HL-60 (cell line): ENCODE measurements at regions not wholly inside any gene's neighbourhood (a gene's known extent, or its start where the extent isn't known, plus 50 kb on each side); places are given as distances from the start of the nearest gene placed in this dataset.

ENCODE experiments used
- DNase-seq, 2 experiments: peaks; one replicate each; pipeline ENCODE4 v3.0.0-alpha.2; 2010 to 2020; ENCODE audit warnings: low read depth in 1 of 2, low spot score in 1 of 2
- H3K27ac ChIP-seq: fragments of 250-450 bp; sonication (Bioruptor Pico); replicated peaks from 2 replicates; pipeline ENCODE4 v1.5.1; 2020; ENCODE audit warnings: mild to moderate bottlenecking, moderate library complexity
- H3K27me3 ChIP-seq: fragments of 250-450 bp; sonication (Bioruptor Pico); 2 replicates; pipeline ENCODE4 v1.5.1; 2021; ENCODE audit warnings: mild to moderate bottlenecking, moderate library complexity; ENCODE audit not compliant: insufficient read depth, poor library complexity, severe bottlenecking
- H3K4me3 ChIP-seq: replicated peaks from 2 replicates; pipeline ENCODE4 v1.5.1; 2011; ENCODE audit warnings: mild to moderate bottlenecking, control low read depth, low read length; ENCODE audit not compliant: insufficient read depth
- GABPA ChIP-seq: IDR thresholded peaks from 2 replicates; pipeline ENCODE4 v1.6.1; 2012; ENCODE audit warnings: low read depth
- POLR2AphosphoS5 ChIP-seq: IDR thresholded peaks from 2 replicates; pipeline ENCODE4 v1.6.1; 2012; ENCODE audit warnings: low read depth
- SPI1 ChIP-seq: IDR thresholded peaks from 2 replicates; pipeline ENCODE4 v1.6.1; 2012; ENCODE audit warnings: low read depth, mild to moderate bottlenecking, borderline replicate concordance
- TF ChIP-seq, protein P1 (sequence below): IDR thresholded peaks from one replicate; pipeline ENCODE4 v1.5.1; 2011; ENCODE audit warnings: low read length, control low read depth, inconsistent platforms; ENCODE audit not compliant: insufficient read depth
- TF ChIP-seq, protein P2 (sequence below): IDR thresholded peaks from 2 replicates; pipeline ENCODE4 v1.6.1; 2012; ENCODE audit warnings: low read depth; ENCODE audit not compliant: insufficient replicate concordance

DNA sequence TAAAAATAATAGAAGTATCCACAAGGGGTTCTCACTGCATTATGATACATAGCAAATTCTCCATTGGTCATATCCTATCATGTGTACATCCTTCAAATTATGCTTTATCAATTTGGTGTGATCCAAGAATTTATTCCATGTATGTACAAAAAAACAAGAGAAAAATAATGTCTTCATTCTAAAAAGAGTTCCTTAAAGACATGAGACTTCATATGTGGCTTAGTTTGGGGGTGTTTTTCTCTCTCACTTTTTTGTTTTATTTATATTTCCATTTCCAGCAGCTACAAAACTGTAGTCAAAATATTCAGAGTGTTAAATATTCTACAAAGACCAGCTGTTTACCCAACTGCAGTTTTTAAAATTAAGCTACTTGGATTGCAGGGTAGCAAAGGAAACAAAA is 972.0 kb downstream of the DTWD2 start:
- no peak for DNase-seq
- Histone ChIP-seq H3K27ac (no peak overlapping the region), H3K4me3 (no peak overlapping the region), H3K27me3 (no peaks in the 10 kb centered on the region)
- TF ChIP-seq, protein P1, sequence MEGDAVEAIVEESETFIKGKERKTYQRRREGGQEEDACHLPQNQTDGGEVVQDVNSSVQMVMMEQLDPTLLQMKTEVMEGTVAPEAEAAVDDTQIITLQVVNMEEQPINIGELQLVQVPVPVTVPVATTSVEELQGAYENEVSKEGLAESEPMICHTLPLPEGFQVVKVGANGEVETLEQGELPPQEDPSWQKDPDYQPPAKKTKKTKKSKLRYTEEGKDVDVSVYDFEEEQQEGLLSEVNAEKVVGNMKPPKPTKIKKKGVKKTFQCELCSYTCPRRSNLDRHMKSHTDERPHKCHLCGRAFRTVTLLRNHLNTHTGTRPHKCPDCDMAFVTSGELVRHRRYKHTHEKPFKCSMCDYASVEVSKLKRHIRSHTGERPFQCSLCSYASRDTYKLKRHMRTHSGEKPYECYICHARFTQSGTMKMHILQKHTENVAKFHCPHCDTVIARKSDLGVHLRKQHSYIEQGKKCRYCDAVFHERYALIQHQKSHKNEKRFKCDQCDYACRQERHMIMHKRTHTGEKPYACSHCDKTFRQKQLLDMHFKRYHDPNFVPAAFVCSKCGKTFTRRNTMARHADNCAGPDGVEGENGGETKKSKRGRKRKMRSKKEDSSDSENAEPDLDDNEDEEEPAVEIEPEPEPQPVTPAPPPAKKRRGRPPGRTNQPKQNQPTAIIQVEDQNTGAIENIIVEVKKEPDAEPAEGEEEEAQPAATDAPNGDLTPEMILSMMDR: no peak

DNA sequence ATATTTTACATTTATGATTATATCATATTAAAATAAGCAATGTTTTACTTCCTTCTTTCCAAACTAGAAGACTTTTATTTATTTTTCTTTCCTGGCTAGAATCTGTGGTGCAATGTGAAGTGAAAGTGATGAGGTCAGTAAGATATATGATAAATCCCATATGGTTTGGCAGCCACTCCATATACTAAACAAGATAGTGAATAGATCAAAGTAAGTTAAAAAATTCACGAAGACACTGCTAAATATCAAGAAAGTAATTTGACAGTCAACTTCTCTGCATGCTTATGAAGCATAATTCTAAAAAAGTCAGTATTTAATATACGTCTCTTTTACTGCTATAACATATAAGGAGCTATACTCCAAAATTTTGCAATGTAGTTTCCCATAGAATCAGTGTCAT is 972.8 kb downstream of the DTWD2 start:
- DNase-seq: no peak
- TF ChIP-seq GABPA: no peak
- no peak for TF ChIP-seq SPI1
- TF ChIP-seq POLR2AphosphoS5: no peak
- TF ChIP-seq, protein P2, sequence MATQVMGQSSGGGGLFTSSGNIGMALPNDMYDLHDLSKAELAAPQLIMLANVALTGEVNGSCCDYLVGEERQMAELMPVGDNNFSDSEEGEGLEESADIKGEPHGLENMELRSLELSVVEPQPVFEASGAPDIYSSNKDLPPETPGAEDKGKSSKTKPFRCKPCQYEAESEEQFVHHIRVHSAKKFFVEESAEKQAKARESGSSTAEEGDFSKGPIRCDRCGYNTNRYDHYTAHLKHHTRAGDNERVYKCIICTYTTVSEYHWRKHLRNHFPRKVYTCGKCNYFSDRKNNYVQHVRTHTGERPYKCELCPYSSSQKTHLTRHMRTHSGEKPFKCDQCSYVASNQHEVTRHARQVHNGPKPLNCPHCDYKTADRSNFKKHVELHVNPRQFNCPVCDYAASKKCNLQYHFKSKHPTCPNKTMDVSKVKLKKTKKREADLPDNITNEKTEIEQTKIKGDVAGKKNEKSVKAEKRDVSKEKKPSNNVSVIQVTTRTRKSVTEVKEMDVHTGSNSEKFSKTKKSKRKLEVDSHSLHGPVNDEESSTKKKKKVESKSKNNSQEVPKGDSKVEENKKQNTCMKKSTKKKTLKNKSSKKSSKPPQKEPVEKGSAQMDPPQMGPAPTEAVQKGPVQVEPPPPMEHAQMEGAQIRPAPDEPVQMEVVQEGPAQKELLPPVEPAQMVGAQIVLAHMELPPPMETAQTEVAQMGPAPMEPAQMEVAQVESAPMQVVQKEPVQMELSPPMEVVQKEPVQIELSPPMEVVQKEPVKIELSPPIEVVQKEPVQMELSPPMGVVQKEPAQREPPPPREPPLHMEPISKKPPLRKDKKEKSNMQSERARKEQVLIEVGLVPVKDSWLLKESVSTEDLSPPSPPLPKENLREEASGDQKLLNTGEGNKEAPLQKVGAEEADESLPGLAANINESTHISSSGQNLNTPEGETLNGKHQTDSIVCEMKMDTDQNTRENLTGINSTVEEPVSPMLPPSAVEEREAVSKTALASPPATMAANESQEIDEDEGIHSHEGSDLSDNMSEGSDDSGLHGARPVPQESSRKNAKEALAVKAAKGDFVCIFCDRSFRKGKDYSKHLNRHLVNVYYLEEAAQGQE: no peak
- TF ChIP-seq, protein P1: no peak

DNA sequence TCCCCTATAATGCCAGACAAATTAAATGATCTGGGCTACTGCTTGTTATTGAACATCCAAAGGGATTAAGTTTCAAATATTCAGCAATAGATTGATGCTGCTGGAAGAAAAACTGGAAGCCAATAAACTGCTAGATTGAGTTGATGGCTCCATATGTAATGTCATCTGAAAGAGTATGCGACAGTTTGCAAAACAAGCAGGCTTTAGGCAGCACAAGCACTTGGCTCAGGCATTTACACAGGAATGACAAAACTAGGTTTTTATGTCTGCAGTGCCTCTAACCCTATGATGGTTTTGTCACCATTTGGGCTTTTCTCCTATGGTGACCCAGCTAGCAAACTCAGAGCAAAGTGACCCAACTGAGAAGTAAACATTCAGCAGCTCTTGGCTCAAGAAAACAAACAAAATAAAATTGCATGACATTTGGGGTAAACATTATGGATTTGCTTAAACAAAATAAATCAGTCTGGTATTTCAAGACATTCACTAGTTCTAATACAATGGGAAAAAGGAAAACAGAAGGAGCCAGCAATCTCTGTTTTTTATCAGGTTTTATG is 978.5 kb downstream of the DTWD2 start:
- no peak for DNase-seq
- Histone ChIP-seq H3K27ac (no peak overlapping the region), H3K4me3 (no peak overlapping the region), H3K27me3 (no peaks in the 10 kb centered on the region)
- TF ChIP-seq SPI1 (no peak), POLR2AphosphoS5 (no peak), GABPA (no peak)
- TF ChIP-seq, protein P1: no peak
- TF ChIP-seq, protein P2: no peak

More for the DNA sequence above, 972.8 kb downstream of the DTWD2 start:
- Histone ChIP-seq H3K4me3 (no peak overlapping the region), H3K27ac (no peak overlapping the region), H3K27me3 (no peaks in the 10 kb centered on the region)

DNA sequence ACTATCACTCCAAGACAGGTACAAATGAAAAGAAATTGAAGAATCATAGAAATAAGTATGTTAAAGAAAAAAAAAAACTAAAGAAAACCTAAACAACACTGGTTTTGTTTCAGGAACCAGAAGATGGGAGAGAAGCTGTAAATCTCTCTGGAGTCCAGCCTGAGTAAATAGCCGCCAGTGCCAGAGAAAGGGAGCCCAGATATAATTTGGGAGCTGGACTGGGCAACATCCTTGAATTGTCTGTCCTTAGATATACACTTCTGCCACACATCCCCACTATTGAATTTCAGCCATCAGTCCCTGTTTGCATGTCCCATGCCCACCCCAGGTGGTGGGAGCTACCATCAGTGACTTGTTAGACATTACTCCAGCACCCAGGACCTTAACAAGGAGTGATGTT is 979.6 kb downstream of the DTWD2 start:
- TF ChIP-seq SPI1: no peak
- TF ChIP-seq POLR2AphosphoS5: no peak
- TF ChIP-seq, protein P1: no peak
- TF ChIP-seq, protein P2: no peak
- TF ChIP-seq GABPA: no peak
- Histone ChIP-seq H3K27ac (no peak overlapping the region), H3K4me3 (no peak overlapping the region), H3K27me3 (no peaks in the 10 kb centered on the region)
- DNase-seq: no peak
